Tibial nerve (tissue), 4 donors: ENCODE measurements at regions not wholly inside any gene's neighbourhood (a gene's known extent, or its start where the extent isn't known, plus 50 kb on each side); places are given as distances from the start of the nearest gene placed in this dataset.

Experiments
- DNase-seq, 2 donors: peaks; one replicate each; pipeline ENCODE4 v3.0.0-alpha.2; 2019; ENCODE audit warnings: low spot score in 2 of 2
- H3K27ac ChIP-seq, 4 donors: fragments of 200-600 bp; sonication (generic) in 3 of 4; one replicate each; pipeline ENCODE4 v1.5.1; 2017 to 2019; ENCODE audit warnings: mild to moderate bottlenecking in 1 of 4
- H3K27me3 ChIP-seq, 2 donors: fragments of 200-600 bp; sonication (generic) in 1 of 2; one replicate each; pipeline versions ENCODE4 v1.5.1 to v1.6.0; 2017 to 2019
- H3K36me3 ChIP-seq, 3 donors: fragments of 200-600 bp; sonication (generic); one replicate each; pipeline ENCODE4 v1.5.1; 2018 to 2019
- H3K4me1 ChIP-seq, 4 donors: fragments of 200-600 bp; sonication (generic) in 3 of 4; one replicate each; pipeline ENCODE4 v1.5.1; 2017 to 2019
- H3K4me3 ChIP-seq, 4 donors: fragments of 200-600 bp; sonication (generic) in 3 of 4; one replicate each; pipeline ENCODE4 v1.5.1; 2017 to 2019; ENCODE audit warnings: mild to moderate bottlenecking in 1 of 4, moderate library complexity in 1 of 4
- H3K9me3 ChIP-seq, 4 donors: fragments of 200-600 bp; sonication (generic) in 3 of 4; one replicate each; pipeline ENCODE4 v1.5.1; 2017 to 2019
- EP300 ChIP-seq, 2 donors: sonication (generic); formaldehyde crosslinking; IDR thresholded peaks; one replicate each; pipeline ENCODE4 v1.6.1; 2017; ENCODE audit warnings: antibody characterized with exemption in 2 of 2, mild to moderate bottlenecking in 1 of 2
- POLR2A ChIP-seq, 2 donors: fragments of 450-650 bp; IDR thresholded peaks; one replicate each; pipeline ENCODE4 v1.6.1; 2017; ENCODE audit warnings: antibody characterized with exemption in 2 of 2, mild to moderate bottlenecking in 2 of 2, moderate library complexity in 2 of 2
- WGBS, 2 donors: methylation state at CpG; one replicate each; pipeline ENCODE4 v1.1.5; 2018; 5-methylcytosine and 5-hydroxymethylcytosine counted together
- TF ChIP-seq, protein P1 (sequence below), 5 experiments: fragments of 200-600 bp in 3 of 5; fragments of 450-650 bp in 2 of 5; sonication (generic) in 3 of 5; IDR thresholded peaks; one replicate each; pipeline ENCODE4 v1.5.1; 2016 to 2019; ENCODE audit warnings: antibody characterized with exemption in 5 of 5, mild to moderate bottlenecking in 3 of 5, moderate library complexity in 2 of 5

DNA sequence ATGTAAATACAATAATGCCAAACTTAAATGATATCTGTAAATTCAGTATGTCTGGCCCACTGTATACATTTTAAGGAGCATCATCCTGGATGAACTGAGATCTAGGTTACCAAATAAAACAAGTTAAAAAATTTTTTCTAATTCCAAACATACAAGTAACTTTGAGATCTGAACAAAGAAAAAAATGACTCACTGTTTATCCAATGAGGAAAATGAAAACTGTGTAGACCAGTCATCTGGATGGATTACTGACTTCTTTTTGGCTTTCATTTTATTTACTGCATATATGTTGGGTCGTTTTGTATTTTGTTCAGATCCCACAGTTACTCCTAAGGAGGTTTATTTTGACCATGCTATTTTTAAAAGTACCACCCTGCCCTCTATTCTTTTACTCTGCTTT is 189.8 kb downstream of the RBM43 start:
- no peaks in the 10 kb centered on the region for H3K27me3 ChIP-seq
- no peak overlapping the region for H3K4me3 ChIP-seq
- H3K9me3 ChIP-seq = peaks cover 0 to 12% (median 0%) of the 10 kb centered on the region in 4 donors
- DNase-seq = no peak
- TF ChIP-seq, protein P1, sequence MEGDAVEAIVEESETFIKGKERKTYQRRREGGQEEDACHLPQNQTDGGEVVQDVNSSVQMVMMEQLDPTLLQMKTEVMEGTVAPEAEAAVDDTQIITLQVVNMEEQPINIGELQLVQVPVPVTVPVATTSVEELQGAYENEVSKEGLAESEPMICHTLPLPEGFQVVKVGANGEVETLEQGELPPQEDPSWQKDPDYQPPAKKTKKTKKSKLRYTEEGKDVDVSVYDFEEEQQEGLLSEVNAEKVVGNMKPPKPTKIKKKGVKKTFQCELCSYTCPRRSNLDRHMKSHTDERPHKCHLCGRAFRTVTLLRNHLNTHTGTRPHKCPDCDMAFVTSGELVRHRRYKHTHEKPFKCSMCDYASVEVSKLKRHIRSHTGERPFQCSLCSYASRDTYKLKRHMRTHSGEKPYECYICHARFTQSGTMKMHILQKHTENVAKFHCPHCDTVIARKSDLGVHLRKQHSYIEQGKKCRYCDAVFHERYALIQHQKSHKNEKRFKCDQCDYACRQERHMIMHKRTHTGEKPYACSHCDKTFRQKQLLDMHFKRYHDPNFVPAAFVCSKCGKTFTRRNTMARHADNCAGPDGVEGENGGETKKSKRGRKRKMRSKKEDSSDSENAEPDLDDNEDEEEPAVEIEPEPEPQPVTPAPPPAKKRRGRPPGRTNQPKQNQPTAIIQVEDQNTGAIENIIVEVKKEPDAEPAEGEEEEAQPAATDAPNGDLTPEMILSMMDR (IDR thresholded peaks at IDR 0.05) = no peak
- 75 to 76% methylated on average over 1 of the region's 1 CpG for WGBS, 2 donors
- no peaks in the 10 kb centered on the region for H3K4me1 ChIP-seq
- H3K27ac ChIP-seq = no peak overlapping the region
- no peaks in the 10 kb centered on the region for H3K36me3 ChIP-seq

DNA sequence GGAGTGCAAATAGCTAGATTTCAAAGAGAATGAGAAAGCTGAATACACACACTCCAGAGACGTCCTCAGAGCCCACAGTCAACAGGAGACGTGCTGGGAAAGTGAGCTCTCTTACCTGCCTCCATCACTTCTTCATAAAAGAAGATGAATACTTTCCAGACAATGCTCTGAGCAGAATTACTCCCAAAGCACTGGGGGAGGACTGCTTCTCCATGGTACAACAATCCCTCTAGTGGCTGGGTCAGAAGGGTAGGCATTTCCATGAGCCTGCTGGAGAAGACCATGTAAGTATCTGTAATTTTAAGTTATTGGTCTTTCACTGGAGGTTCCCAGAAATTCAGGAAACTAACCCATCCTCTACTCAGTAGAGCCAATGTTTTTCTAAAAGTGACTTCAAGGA is 190.3 kb downstream of the RBM43 start:
- H3K27me3 ChIP-seq = no peaks in the 10 kb centered on the region
- WGBS, 2 donors = 50 to 60% methylated on average over 2 of the region's 2 CpGs
- H3K4me3 ChIP-seq = no peak overlapping the region
- TF ChIP-seq EP300 (IDR thresholded peaks at IDR 0.05) (no peak), POLR2A (IDR thresholded peaks at IDR 0.05) (no peak)
- TF ChIP-seq, protein P1 (IDR thresholded peaks at IDR 0.05) = no peak
- H3K27ac ChIP-seq = no peak overlapping the region
- H3K4me1 ChIP-seq = no peaks in the 10 kb centered on the region
- H3K9me3 ChIP-seq = peaks cover 0 to 12% (median 0%) of the 10 kb centered on the region in 4 donors
- H3K36me3 ChIP-seq = no peaks in the 10 kb centered on the region
- no peak for DNase-seq

DNA sequence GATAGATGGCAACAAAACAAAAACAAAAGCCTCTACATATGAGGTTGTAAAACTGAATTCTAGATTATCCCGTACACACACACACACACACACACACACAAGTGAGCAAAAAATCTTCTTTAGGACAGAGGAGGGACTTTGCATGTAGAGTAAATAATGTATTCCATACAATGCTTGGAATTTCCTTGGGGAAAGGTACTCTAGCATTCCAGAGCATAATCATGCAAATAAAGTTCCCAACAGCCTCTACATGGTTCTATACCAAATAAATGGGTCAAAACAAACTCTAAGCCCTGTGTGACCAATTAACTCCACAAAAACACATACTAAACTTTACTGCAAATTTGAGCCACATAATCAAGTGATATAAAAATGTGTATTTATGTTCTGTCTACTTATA is 191.4 kb downstream of the RBM43 start:
- DNase-seq = no peak
- WGBS, 2 donors = 50 to 56% methylated on average over 1 of the region's 1 CpG
- Histone ChIP-seq H3K36me3 (no peaks in the 10 kb centered on the region), H3K4me3 (no peak overlapping the region), H3K4me1 (no peaks in the 10 kb centered on the region), H3K27me3 (no peaks in the 10 kb centered on the region), H3K9me3 (peaks cover 0 to 7% (median 0%) of the 10 kb centered on the region in 4 donors), H3K27ac (no peak overlapping the region)
- TF ChIP-seq POLR2A (IDR thresholded peaks at IDR 0.05) (no peak), EP300 (IDR thresholded peaks at IDR 0.05) (no peak)
- TF ChIP-seq, protein P1 (IDR thresholded peaks at IDR 0.05) = no peak

DNA sequence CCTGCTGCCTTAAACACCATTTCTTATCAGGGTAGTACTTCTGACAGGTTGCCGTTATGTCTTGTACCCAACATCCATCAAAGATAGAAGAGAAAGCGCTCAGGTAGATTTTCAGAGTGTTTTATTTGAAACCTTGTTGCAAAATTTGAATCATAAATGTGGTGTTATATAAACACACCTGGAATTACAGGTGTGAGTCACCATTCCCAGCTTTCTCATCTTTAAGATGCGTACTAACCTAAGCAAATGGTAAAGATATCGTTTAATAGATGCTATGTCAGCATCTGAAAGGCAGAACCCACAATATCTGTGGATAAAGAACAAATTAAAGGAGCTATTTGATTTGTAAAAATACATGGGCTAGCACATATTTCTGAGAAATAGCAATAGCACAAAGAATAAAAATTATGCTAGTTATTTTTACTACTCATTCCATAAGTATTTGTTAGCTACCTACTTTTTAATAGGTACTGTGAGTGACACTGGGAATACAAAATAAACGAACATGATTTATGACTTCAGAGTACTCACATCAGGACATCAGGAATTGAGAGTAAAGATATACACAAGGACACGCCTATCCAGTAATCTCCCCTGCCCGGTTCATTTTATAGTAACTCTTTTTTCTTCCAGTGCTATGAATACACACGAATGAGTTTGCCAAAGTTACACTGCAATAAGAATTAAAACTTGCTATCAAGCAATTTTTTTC is 193.8 kb downstream of the RBM43 start:
- no peak for DNase-seq
- H3K4me3 ChIP-seq = no peak overlapping the region
- WGBS, 2 donors = 63 to 65% methylated on average over 8 of the region's 8 CpGs
- TF ChIP-seq POLR2A (IDR thresholded peaks at IDR 0.05) (no peak), EP300 (IDR thresholded peaks at IDR 0.05) (no peak)
- TF ChIP-seq, protein P1 (IDR thresholded peaks at IDR 0.05) = no peak
- no peaks in the 10 kb centered on the region for H3K4me1 ChIP-seq
- H3K36me3 ChIP-seq = no peaks in the 10 kb centered on the region
- H3K27ac ChIP-seq = no peak overlapping the region
- no peaks in the 10 kb centered on the region for H3K27me3 ChIP-seq
- no peaks in the 10 kb centered on the region for H3K9me3 ChIP-seq

DNA sequence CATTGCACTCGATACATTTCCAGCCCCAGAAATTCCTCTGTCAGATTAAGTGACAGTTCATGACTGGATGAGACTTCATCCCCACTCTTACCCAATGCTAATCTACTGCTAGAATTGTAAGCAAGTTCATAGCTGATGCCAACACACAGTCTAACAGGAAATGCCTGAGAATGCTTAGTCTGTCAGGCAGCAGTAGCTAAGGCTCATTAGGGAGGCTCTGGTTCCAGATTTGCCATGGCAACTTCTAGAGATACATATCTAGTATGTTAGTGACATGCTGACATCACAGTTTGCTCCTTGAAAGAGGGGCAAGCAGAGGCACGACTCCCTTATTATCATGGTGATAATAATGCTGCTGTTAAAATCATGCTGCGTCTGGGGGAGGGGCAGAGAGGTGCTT is 198.4 kb downstream of the RBM43 start:
- Histone ChIP-seq H3K4me1 (no peaks in the 10 kb centered on the region), H3K9me3 (no peaks in the 10 kb centered on the region), H3K27me3 (no peaks in the 10 kb centered on the region), H3K36me3 (no peaks in the 10 kb centered on the region), H3K27ac (no peak overlapping the region), H3K4me3 (no peak overlapping the region)
- no peak for DNase-seq
- TF ChIP-seq POLR2A (IDR thresholded peaks at IDR 0.05) (no peak), EP300 (IDR thresholded peaks at IDR 0.05) (no peak)
- TF ChIP-seq, protein P1 (IDR thresholded peaks at IDR 0.05) = no peak
- 50 to 68% methylated on average over 3 of the region's 3 CpGs for WGBS, 2 donors
